ENCODE measurements at regions not wholly inside any gene's neighbourhood (a gene's known extent, or its start where the extent isn't known, plus 50 kb on each side); places are given as distances from the start of the nearest gene placed in this dataset.
A peak's percentile ranks its signal among the peaks of the same experiment; 100 is the strongest.
"Not testable (repeated sequence)": the region's sequence is repeated elsewhere in the genome, so short reads cannot be mapped to it uniquely, and the experiment has no call there.

DNA sequence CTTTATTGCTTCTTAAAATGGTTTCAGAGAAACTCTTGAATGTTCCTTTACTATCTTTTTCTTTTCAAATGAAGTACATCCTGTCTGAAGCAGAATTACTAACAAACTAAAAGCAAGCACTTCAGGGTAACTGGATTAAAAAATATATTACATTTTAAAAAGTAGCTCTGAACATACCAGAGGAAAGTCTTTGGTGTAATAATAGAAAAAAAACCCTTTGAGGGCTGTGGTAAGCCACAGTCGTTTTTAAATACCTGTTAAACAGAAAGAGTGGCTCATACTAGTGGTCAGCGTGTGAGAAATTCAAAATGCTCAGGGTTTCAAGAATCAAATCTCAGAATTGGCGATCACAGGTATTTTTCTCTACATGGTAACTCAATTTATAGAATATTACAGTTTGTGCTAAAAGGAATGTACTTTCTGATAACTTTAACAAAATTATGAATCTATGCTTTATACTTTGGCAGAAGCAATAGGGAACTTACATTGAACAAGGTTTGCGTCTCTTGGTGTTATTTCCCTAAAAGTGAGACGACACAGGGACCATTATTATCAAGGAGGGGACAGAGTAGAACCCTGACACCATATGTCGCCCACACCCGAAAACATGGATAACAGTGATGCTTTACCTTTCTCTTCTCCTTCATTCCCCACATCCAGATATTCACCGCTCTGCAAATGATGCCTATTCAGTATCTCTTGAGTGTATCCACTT is 97.0 kb upstream of the DPH5 start:
- DNase-seq, result no peak

DNA sequence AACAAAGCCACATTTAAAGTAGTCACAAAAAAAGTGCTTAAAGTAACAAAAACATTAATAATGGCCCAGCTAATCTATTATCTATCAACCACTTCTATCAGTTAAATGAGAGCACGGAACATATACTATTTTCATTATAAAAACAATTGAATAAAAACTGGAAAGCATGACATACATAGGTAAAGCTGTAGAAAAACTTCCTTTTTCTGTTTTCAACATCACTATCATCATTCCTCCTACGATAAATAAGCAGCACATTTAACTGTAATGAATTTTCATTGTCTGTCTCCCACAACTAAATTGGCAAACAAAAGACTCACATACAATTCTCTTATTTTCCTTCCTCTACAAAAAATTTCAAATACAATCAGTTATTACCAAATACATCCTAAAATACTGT is 96.4 kb upstream of the DPH5 start:
- DNase-seq, result no peak

DNA sequence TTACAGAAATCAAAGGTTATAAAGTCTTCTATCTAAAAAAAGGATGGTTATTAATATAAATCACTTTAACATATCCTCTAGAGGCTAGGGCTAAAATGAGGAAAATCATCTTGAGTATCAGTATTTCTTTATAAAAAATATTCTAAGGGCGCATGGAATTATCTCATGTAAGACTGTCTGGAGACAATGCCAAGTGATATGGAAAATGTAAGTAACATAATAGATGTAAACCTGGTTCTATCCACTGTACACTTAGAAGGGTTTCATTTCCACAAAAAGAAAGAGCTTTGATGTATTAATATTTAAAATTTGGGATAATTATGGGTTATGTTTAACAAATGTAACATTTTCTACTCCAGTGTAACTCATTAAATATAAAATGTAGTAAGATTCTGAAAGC is 95.9 kb upstream of the DPH5 start:
- no peak for DNase-seq

DNA sequence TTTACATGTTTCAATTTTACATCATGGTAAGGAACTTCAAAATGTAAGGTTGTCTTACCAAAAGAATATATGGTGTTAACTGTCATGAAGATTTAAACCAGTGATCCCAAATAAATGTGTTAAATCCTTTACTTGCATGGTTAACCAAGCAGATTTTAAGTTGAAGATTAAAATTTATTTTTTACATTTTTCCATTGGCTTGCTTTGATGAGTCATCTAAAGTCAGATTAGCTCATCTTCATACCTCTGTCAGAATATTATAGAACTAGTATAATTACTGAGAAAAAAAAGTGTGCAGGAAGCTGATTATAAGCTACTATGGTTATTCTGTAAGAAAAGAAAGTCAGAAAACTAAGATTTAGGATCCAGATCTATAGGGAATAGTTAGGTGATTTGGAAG is 95.3 kb upstream of the DPH5 start:
- no peak for DNase-seq

DNA sequence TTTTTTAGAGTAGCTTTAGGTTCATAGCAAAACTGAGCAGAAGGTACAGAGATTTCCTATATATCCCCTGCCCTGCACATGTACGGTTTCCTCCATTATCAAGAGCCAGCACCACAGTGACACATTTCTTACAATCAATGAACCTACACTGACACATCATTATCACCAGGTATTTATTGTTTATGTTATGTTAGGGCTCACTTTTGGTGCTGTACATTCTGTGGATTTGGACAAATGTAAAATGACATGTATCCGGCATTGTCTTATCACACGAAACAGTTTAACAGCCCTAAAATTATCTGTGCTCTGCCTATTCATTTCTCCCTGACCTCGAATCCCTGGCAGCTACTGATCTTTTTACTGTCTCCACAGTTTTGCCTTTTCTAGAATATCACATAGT is 93.7 kb upstream of the DPH5 start:
- DNase-seq, result no peak

DNA sequence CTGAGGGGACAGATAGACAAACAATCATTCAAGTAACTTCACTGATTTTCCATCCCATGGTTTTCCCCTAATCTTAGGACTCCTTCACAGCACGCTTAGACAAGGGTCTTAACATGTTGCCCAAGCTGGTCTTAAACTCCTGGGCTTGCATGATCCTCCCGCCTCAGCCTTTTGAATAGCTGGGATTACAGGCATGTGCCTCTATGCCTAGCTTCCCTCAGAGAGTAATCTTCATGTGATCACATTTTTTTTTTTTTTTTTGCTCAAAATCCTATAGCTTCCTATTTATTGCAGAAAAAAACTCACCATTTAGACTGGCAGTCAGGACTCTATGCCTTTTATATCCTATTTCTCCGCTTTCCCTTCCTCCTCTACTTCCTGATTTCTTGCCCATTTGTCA is 90.4 kb upstream of the DPH5 start:
- no peak for DNase-seq

DNA sequence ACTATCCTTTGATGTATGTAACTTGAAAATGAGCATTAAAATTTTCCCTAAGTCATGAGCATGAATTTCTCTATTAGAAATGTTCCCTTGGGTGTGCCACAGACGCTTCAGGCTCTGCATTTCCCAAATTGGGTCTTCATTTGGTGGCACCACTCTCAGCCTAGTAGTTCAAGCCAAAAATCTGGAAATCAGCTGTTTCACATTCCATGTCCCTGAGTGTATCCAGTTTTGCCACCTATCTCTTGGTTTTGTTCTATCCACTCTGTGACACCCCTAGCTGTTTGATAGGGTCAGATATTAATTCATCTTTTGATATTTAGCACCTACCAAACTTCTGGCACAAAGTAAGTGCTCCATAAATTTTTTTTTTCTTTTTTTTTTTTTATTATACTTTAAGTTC is 89.5 kb upstream of the DPH5 start:
- DNase-seq, result no peak

DNA sequence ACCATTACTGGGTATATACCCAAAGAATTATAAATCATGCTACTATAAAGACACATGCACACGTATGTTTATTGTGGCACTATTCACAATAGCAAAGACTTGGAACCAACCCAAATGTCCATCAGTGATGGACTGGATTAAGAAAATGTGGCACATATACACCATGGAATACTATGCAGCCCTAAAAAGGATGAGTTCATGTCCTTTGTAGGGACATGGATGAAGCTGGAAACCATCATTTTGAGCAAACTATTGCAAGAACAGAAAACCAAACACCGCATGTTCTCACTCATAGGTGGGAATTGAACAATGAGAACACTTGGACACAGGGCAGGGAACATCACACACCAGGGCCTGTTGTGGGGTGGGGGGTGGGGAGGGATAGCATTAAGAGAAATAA is 88.5 kb upstream of the DPH5 start:
- not testable (repeated sequence) for DNase-seq

DNA sequence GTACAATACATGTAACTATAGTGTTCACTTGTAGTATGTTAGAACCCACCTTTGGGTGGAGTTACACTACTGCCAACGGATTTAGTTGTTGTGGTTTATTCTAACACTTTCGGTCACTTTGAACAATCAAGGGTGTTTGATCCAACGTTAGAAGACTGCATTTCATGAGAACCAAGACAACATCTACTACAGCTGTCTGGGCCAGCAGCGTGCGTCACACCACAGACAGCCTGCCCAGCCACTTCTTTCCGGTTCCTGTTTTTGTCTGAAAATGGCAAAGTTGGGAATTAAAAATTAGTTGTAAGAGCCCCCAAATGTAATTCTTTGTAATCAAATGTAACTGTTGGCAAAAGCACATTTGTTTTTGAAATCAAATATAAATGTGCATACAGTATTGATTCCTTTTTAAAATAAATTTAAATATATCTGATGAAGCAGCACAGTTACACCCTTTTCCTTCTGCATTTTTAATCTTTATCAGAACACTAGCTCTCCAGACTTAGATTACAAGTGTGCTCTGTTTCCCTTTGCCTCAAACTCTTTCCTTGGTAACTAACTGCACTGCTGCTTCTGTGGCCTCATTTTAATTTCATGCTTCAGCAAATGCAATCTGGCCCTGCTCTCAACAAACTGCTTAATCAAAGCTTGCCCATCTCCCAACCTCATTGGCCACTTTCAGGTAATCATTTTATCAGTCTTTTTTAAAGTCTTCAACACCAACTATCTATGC is 86.6 kb upstream of the DPH5 start:
- no peak for DNase-seq

DNA sequence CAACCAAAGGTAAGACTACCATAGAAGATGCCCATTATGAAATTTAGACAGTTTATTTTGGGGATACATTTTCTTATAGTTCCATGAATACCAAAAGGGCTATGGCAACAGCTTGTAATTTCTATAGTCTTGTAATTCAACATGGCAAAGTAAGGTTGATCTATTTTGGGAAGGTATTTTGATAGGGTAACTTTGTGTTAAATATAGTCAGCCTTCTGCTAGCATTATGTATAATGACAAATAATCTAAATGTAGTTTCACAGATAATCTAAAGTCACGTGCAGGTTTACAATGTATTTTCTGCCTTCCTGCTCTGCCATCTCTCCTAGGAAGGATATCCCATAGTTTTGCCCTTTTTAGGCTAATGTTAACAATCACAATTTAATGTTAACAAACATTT is 85.9 kb upstream of the DPH5 start:
- no peak for DNase-seq

DNA sequence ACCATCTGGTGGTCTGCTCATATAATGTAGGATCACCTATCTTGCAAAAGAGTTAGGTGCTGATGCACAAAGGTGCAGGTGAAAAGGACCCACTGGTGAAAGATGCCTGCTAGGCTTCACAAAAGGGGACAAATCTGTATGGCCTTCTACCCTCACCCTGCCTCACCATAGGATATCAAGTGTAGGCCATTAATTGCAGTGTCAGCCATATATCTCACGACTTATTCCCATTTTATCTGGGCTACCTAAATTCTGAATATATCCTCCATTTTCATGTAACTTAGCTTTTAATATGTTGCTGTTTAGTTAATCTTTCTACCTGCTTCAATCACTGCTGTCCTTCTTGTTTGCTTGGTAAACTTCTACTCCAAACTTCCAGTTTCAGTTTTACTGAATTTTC is 84.2 kb upstream of the DPH5 start:
- DNase-seq, result no peak

DNA sequence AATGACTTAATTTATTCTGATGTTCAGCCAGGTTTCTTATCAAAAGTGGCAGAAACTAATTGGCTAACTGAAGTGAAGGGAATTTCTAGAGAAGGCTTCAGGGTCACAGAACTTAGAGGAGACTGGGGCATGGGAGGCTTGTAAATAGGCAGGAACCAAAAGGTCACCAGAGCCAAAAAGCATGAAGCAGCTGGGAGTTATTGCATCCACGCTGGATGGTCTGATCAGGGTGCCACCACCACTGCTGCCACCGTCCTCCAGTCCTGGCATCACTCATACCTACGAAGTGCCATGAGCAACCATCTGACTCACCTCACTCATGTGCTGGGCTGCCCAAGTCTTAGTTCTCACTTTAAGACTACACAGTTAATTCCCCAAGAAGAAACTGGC is 82.5 kb upstream of the DPH5 start:
- no peak for DNase-seq

DNA sequence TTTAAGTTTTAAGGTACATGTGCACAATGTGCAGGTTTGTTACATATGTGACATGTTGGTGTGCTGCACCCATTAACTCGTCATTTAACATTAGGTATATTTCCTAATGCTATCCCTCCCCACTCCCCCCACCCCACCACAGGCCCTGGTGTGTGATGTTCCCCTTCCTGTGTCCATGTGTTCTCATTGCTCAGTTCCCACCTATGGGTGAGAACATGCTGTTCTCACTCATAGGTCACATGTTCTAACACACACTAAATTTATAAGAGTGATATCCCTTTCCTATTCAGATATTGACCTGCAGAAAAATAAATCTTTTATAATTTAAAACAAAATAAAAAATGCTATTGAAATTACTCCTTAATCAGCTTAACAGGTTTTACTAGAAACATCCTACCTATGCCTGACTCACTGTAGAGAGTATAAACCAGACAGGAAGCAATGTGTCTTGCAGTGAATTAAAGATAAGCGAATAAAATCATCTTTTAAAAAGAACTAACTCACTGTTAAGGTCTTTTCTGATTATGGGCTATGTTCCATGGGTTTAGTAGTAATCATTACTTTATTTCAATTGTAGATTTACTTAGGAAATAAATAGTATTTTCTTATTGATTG is 82.0 kb upstream of the DPH5 start:
- no peak for DNase-seq

DNA sequence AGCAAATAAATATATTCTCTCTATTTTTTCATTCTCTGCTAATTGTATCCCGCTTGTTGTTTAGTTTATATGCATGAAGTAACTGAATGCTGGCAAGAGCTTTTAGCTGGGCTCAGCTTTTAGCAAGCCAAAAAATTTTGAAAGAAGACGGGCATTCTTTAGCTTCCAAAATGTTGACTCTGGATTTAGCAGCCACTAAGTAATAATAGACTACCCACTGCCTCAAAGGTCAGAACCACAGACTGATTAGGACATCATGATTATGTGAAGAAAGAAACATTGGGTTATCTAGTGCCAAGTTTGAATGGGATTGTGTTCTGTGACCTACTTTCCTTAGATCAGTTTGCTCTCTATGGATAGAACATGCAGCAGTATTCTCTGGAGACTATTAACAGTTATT is 80.3 kb upstream of the DPH5 start:
- no peak for DNase-seq

DNA sequence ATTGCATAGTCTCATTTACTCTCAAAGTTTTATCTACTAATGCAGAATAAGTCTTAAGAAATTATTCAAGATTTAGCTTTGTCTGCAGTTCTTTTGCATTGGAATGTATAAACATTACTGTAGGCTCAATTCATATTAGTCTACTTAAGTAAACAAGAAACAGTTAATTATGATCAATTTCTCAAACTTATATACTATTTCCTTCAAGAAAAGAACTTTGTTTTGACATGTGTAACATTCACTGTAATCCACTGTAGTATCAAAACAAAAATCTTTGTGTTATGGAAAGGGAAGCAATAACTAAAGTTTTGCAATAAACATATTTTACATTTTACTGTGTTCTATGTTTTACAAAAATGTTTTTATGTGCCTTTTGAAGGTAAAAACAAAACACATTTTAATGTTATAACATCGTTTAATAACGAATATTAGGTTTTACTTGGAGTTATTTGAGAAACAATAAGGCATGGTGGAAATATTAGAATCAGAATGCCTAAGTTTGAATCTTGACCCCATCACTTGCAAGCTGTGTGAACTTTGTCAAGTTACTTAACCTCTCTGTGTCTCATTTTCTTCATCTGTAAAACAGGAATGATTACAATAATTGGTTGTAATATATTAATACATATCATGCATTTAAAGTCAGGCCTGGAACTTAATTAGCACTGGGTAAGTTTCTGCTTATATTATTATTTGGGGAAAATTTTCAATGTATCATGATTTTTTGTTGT is 77.0 kb upstream of the DPH5 start:
- no peak for DNase-seq

DNA sequence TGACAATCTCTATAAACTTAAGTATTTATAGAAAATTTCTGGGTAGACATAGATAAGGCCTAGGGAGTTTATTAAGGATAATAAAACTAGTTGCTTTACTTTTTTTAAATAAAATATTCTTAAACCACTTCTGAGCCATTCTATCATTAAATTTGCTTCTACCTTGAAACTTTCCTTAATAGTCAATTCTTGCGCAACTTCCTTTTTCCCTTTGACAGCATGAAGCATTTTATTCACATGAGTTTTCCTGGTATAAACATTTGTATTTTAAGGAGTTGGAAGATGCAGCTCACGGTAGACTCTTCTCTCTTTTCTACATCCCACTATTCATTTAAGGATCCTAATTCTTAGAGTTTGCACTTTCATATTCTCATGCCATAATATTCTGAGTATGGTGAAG is 75.8 kb upstream of the DPH5 start:
- DNase-seq, result no peak

DNA sequence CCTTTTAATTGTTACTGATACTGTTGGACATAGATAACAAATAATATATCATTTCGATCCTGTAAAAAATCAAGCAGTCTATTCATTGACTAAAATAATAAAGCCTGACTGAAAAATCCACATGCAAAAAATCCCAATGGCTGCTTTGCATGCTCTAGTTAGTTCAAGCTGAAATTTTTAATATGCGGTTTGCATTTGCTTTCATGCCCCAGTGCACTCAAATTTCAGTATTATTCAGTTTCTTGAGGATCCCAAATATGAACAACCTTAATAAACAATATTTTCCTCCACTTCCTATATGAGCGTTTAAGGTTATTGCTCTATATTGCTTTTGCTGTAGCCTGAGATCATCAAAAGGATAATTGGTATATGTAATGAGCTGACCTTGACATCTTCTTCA is 75.1 kb upstream of the DPH5 start:
- DNase-seq, result no peak

DNA sequence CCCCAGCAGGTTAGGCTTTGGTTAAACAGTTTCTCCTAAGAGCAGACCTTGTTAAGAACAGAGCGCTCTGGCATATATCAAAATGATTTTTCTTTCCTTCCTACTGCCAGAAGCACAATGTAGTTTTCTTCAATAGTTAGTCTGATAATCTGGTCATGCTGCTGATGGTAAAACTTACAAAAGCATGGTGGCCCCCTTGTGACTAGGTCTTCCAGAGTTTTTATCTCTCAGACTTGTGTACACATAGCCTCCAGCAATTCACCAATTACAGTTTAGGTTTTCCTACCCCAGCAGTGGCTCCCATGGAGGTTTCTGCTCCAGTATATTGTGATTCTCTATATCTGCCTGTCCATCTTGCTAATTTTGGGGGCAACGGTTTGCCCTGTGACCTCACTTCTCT is 73.3 kb upstream of the DPH5 start:
- no peak for DNase-seq

DNA sequence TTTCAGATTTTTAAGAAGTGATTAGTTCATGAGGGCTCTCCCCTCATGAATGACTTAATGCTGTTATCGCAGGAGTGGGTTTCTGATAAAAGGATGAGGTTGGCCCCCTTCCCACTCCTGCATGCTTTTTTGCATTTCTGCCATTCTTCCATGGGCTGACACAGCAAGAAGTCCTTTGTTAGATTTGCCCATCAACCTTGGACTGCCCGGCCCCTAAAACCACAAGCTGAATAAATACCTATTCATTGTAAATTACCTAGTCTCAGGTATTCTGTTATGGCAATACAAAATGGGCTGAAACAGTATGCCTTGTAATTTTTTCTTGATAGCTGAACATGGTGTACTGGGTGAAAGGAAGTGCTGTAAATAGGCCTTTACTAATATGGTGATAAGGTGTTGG is 72.7 kb upstream of the DPH5 start:
- DNase-seq, result no peak

DNA sequence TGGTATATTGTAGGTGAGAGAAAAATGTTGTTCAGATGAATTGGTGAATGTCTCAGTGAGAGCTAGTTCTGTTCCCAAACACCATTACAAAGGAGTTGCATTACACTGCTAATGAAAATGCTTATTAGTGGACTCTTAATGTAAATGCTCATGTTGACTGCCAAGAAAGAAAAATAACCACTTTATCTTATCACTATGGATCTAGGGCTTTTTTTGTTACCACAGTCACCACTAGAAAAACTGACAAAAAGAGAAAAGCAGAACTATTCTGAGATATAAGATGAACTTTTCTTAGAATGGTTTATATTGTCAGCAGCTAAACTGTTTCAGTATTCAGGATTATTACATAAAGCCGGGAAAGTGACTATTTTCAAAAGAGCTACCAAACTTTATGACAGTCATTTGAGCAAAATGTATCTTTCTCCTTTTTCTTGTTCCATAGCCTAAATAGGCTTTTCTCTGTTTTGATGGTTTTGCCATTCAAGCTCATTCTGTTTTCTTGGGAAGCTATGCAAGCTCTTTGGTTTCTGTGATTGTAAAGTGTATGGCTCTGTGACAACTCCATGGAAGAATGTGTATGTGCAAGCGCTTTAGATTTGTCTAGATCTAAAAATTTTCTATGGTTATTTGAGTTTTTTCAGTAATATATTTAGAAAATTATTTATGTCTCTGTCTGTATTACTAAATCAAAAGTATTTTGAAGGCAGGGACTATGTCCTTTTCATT is 64.2 kb upstream of the DPH5 start:
- DNase-seq, result no peak

DNA sequence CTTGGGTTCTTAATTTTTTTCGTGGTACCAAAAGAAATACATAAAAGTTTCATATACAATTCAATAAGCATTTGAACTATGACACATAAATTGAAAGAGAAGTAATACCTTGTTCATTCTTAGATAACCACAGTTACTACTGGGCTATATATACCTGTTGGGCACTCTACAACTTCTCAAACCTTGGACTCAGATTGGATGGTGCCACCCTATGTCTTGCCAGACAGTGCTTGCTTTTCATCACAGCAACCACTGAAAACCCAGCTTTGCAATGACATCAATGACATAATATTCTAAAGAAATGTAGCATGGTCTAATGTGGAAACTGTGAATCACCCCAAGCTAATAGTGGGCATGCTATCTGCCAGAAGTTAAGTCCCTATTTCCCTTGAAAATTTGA is 62.8 kb upstream of the DPH5 start:
- peak; percentile 6 for DNase-seq

DNA sequence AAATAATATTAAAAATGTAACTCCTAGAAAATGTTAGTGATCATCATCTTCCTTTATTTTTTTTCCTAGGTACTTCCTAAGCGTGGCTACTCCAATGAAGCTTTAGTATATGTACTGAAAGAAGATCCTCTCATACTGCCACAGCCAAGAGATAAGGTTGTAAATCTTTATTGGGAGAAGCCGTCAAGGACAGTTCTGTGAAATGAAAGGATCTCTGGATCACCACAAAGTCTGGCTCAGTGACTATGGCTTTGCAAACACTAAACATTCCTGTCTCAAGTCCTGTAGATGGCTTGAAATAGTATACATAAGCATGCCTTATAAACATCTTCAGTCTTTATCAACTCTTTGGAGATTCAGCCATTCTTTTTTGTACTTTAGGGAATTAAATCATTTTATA is 61.2 kb upstream of the DPH5 start:
- no peak for DNase-seq

All from fibroblast of skin of scalp (primary cell).